GM23338 (cell line): ENCODE measurements at regions not wholly inside any gene's neighbourhood (a gene's known extent, or its start where the extent isn't known, plus 50 kb on each side); places are given as distances from the start of the nearest gene placed in this dataset.

Experiments used
- ATAC-seq: fragments of 200-7000 bp; cut with Tn5 transposase; 3 replicates; pipeline ENCODE4 v1.9.1; 2020
- DNase-seq: peaks from one replicate; pipeline ENCODE4 v3.0.0-alpha.2; 2015; ENCODE audit warnings: low spot score
- H2AFZ ChIP-seq: fragments of 200-600 bp; sonication (generic); 2 replicates; pipeline ENCODE4 v1.8.0; 2016; ENCODE audit warnings: antibody characterized with exemption, mild to moderate bottlenecking, moderate library complexity
- H3F3A ChIP-seq: fragments of 200-600 bp; sonication (generic); replicated peaks from 2 replicates; pipeline ENCODE4 v1.8.0; 2017; ENCODE audit warnings: antibody characterized with exemption, mixed run types, low read depth
- H3K27ac ChIP-seq: fragments of 200-600 bp; sonication (generic); 2 replicates; pipeline ENCODE4 v1.6.1; 2016; ENCODE audit warnings: low read depth
- H3K27me3 ChIP-seq: fragments of 200-600 bp; sonication (generic); 2 replicates; pipeline ENCODE4 v1.8.0; 2016; ENCODE audit warnings: mild to moderate bottlenecking, mixed run types, moderate library complexity; ENCODE audit not compliant: insufficient read depth
- H3K36me3 ChIP-seq: fragments of 200-600 bp; sonication (generic); 2 replicates; pipeline ENCODE4 v1.8.0; 2016; ENCODE audit warnings: mild to moderate bottlenecking; ENCODE audit not compliant: insufficient read depth
- H3K4me1 ChIP-seq: fragments of 200-600 bp; sonication (generic); 2 replicates; pipeline ENCODE4 v1.8.0; 2016; ENCODE audit warnings: mild to moderate bottlenecking, moderate library complexity; ENCODE audit not compliant: insufficient read depth
- H3K4me2 ChIP-seq: fragments of 200-600 bp; sonication (generic); 2 replicates; pipeline ENCODE4 v1.7.1; 2017; ENCODE audit warnings: mixed run types
- H3K4me3 ChIP-seq: fragments of 200-600 bp; sonication (generic); 2 replicates; pipeline ENCODE4 v1.6.1; 2016; ENCODE audit warnings: mixed run types
- H3K79me2 ChIP-seq: fragments of 200-600 bp; sonication (generic); replicated peaks from 2 replicates; pipeline ENCODE4 v1.8.0; 2017; ENCODE audit warnings: mild to moderate bottlenecking; ENCODE audit not compliant: insufficient read depth
- H3K9me2 ChIP-seq: fragments of 200-600 bp; sonication (generic); 2 replicates; pipeline ENCODE4 v1.8.0; 2017; ENCODE audit not compliant: insufficient read depth
- H4K20me1 ChIP-seq: fragments of 200-600 bp; sonication (generic); replicated peaks from 2 replicates; pipeline ENCODE4 v1.8.0; 2017; ENCODE audit warnings: mild to moderate bottlenecking; ENCODE audit not compliant: insufficient read depth
- H3K27ac Mint-ChIP-seq: 2 replicates; pipeline ENCODE4 v1.8.0; 2020; ENCODE audit warnings: inconsistent platforms, mild to moderate bottlenecking, moderate library complexity, mixed read lengths
- H3K27me3 Mint-ChIP-seq: 3 replicates; pipeline ENCODE4 v1.8.0; 2022; ENCODE audit warnings: low read depth, mild to moderate bottlenecking, moderate library complexity, mixed read lengths, inconsistent platforms; ENCODE audit not compliant: insufficient read depth, poor library complexity
- H3K36me3 Mint-ChIP-seq: 3 replicates; pipeline ENCODE4 v1.8.0; 2021; ENCODE audit warnings: low read depth, mild to moderate bottlenecking, inconsistent platforms, moderate library complexity, mixed read lengths
- H3K4me1 Mint-ChIP-seq: 3 replicates; pipeline ENCODE4 v1.8.0; 2020; ENCODE audit warnings: mild to moderate bottlenecking, inconsistent platforms, mixed read lengths
- H3K4me3 Mint-ChIP-seq: 3 replicates; pipeline ENCODE4 v1.8.0; 2021; ENCODE audit warnings: moderate library complexity, mild to moderate bottlenecking, inconsistent platforms, mixed read lengths
- H3K9me3 Mint-ChIP-seq: 3 replicates; pipeline ENCODE4 v1.8.0; 2020; ENCODE audit warnings: moderate library complexity, mild to moderate bottlenecking, inconsistent platforms, mixed read lengths
- CREB1 ChIP-seq: fragments of 250-450 bp; sonication (Bioruptor Pico); IDR thresholded peaks from 2 replicates; pipeline ENCODE4 v1.5.0; 2020; ENCODE audit warnings: low read depth, mild to moderate bottlenecking, moderate library complexity
- EZH2 ChIP-seq: fragments of 200-600 bp; sonication (generic); IDR thresholded peaks from one replicate; pipeline ENCODE4 v1.8.0; 2017; ENCODE audit warnings: antibody characterized with exemption, mild to moderate bottlenecking, low read depth; ENCODE audit not compliant: unreplicated experiment
- EZH2phosphoT487 ChIP-seq: fragments of 200-600 bp; sonication (generic); IDR thresholded peaks from one replicate; pipeline ENCODE4 v1.8.1; 2018; ENCODE audit warnings: antibody characterized with exemption; ENCODE audit not compliant: unreplicated experiment
- NANOG ChIP-seq: IDR thresholded peaks from 2 replicates; pipeline ENCODE4 v1.6.1; 2016; ENCODE audit warnings: antibody characterized with exemption, borderline replicate concordance
- POLR2AphosphoS5 ChIP-seq: IDR thresholded peaks from 2 replicates; pipeline ENCODE4 v1.6.1; 2016; ENCODE audit warnings: antibody characterized with exemption, low read depth
- STAT1 ChIP-seq: IDR thresholded peaks from one replicate; pipeline ENCODE4 v1.6.1; 2016; ENCODE audit warnings: antibody characterized with exemption; ENCODE audit not compliant: unreplicated experiment
- ZNF114 ChIP-seq: fragments of 250-450 bp; sonication (Bioruptor Pico); IDR thresholded peaks from 2 replicates; pipeline ENCODE4 v1.5.0; 2020; ENCODE audit warnings: mild to moderate bottlenecking, moderate library complexity
- ZNF331 ChIP-seq: fragments of 250-450 bp; sonication (Bioruptor Pico); IDR thresholded peaks from 2 replicates; pipeline ENCODE4 v1.5.0; 2020; ENCODE audit warnings: low read depth, mild to moderate bottlenecking, moderate library complexity
- TF ChIP-seq, protein P1 (sequence below): IDR thresholded peaks from one replicate; pipeline ENCODE4 v1.6.1; 2018; ENCODE audit warnings: antibody characterized with exemption; ENCODE audit not compliant: unreplicated experiment
- TF ChIP-seq, protein P2 (sequence below): IDR thresholded peaks from 2 replicates; pipeline ENCODE4 v1.6.1; 2016; ENCODE audit warnings: antibody characterized with exemption
- TF ChIP-seq, protein P3 (sequence below), 2 experiments: fragments of 200-600 bp in 1 of 2; sonication (generic) in 1 of 2; conservative IDR thresholded peaks; 2 replicates each; pipeline versions ENCODE4 v1.5.1 to v1.6.1; 2016 to 2017; ENCODE audit warnings: antibody characterized with exemption in 2 of 2, low read depth in 2 of 2, mild to moderate bottlenecking in 2 of 2, moderate library complexity in 1 of 2
- TF ChIP-seq, protein P4 (sequence below): fragments of 250-450 bp; sonication (Bioruptor Pico); IDR thresholded peaks from 2 replicates; pipeline ENCODE4 v1.5.0; 2020; ENCODE audit warnings: mild to moderate bottlenecking, moderate library complexity

DNA sequence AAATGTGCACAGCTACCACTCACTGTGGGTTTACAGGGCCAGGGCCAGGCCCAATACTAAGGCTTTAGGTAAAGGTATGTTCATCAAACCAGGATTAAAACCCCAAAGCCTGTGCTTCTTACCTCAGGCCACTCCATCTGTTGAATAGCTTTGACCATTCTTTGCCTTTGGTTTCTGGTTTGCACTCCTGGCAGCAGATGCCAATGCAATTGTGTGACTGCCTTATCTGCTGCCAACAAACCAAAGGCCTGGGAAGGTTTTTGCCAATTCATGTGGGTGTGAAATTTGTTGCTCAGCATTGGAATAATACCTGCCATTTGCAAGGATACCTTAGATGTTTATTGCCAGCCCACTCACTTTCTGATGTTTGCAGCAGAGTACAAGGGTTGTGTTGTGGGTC lies 221.6 kb downstream of the C12orf75 start (continued):
- TF ChIP-seq ZNF331 (CRISPR knock-in tag) = no peak
- no peak for TF ChIP-seq CREB1 (CRISPR knock-in tag)
- TF ChIP-seq STAT1 = no peak
- TF ChIP-seq NANOG = no peak
- TF ChIP-seq, protein P1, sequence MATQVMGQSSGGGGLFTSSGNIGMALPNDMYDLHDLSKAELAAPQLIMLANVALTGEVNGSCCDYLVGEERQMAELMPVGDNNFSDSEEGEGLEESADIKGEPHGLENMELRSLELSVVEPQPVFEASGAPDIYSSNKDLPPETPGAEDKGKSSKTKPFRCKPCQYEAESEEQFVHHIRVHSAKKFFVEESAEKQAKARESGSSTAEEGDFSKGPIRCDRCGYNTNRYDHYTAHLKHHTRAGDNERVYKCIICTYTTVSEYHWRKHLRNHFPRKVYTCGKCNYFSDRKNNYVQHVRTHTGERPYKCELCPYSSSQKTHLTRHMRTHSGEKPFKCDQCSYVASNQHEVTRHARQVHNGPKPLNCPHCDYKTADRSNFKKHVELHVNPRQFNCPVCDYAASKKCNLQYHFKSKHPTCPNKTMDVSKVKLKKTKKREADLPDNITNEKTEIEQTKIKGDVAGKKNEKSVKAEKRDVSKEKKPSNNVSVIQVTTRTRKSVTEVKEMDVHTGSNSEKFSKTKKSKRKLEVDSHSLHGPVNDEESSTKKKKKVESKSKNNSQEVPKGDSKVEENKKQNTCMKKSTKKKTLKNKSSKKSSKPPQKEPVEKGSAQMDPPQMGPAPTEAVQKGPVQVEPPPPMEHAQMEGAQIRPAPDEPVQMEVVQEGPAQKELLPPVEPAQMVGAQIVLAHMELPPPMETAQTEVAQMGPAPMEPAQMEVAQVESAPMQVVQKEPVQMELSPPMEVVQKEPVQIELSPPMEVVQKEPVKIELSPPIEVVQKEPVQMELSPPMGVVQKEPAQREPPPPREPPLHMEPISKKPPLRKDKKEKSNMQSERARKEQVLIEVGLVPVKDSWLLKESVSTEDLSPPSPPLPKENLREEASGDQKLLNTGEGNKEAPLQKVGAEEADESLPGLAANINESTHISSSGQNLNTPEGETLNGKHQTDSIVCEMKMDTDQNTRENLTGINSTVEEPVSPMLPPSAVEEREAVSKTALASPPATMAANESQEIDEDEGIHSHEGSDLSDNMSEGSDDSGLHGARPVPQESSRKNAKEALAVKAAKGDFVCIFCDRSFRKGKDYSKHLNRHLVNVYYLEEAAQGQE = no peak
- no peak for TF ChIP-seq EZH2phosphoT487
- TF ChIP-seq POLR2AphosphoS5 = no peak

DNA sequence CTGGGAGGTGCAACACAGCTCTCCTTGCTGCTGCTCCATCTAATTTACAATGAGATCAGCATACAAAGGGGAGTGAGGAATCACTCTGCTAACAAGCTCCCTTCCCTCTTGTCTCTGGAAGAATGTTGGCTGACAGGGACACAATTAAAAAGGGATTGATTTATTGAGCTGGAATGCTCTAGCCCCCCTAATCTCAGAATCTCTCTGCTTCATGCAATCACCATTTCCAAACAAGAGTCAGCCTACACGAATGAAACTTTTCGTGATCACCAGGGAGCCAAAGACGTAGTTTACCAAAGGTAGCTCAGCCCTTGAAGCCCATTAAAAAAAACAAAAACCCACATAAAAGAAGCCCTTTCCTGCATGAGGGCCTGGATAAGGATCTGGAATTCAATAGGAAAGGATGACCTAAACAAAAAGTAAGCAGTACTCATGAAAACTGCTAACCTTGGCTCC lies 223.8 kb downstream of the C12orf75 start:
- no peak overlapping the region for H3K27ac Mint-ChIP-seq
- H3K27ac ChIP-seq = no peak overlapping the region
- TF ChIP-seq, protein P2, sequence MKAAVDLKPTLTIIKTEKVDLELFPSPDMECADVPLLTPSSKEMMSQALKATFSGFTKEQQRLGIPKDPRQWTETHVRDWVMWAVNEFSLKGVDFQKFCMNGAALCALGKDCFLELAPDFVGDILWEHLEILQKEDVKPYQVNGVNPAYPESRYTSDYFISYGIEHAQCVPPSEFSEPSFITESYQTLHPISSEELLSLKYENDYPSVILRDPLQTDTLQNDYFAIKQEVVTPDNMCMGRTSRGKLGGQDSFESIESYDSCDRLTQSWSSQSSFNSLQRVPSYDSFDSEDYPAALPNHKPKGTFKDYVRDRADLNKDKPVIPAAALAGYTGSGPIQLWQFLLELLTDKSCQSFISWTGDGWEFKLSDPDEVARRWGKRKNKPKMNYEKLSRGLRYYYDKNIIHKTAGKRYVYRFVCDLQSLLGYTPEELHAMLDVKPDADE = no peak
- TF ChIP-seq NANOG (no peak), CREB1 (CRISPR knock-in tag) (no peak), ZNF331 (CRISPR knock-in tag) (no peak), ZNF114 (no peak), EZH2phosphoT487 (no peak), EZH2 (no peak), POLR2AphosphoS5 (no peak), STAT1 (no peak)
- TF ChIP-seq, protein P3, sequence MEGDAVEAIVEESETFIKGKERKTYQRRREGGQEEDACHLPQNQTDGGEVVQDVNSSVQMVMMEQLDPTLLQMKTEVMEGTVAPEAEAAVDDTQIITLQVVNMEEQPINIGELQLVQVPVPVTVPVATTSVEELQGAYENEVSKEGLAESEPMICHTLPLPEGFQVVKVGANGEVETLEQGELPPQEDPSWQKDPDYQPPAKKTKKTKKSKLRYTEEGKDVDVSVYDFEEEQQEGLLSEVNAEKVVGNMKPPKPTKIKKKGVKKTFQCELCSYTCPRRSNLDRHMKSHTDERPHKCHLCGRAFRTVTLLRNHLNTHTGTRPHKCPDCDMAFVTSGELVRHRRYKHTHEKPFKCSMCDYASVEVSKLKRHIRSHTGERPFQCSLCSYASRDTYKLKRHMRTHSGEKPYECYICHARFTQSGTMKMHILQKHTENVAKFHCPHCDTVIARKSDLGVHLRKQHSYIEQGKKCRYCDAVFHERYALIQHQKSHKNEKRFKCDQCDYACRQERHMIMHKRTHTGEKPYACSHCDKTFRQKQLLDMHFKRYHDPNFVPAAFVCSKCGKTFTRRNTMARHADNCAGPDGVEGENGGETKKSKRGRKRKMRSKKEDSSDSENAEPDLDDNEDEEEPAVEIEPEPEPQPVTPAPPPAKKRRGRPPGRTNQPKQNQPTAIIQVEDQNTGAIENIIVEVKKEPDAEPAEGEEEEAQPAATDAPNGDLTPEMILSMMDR (conservative IDR thresholded peaks at IDR 0.05; ENCODE audit: low read depth in 2 of 2) = no peak
- TF ChIP-seq, protein P4, sequence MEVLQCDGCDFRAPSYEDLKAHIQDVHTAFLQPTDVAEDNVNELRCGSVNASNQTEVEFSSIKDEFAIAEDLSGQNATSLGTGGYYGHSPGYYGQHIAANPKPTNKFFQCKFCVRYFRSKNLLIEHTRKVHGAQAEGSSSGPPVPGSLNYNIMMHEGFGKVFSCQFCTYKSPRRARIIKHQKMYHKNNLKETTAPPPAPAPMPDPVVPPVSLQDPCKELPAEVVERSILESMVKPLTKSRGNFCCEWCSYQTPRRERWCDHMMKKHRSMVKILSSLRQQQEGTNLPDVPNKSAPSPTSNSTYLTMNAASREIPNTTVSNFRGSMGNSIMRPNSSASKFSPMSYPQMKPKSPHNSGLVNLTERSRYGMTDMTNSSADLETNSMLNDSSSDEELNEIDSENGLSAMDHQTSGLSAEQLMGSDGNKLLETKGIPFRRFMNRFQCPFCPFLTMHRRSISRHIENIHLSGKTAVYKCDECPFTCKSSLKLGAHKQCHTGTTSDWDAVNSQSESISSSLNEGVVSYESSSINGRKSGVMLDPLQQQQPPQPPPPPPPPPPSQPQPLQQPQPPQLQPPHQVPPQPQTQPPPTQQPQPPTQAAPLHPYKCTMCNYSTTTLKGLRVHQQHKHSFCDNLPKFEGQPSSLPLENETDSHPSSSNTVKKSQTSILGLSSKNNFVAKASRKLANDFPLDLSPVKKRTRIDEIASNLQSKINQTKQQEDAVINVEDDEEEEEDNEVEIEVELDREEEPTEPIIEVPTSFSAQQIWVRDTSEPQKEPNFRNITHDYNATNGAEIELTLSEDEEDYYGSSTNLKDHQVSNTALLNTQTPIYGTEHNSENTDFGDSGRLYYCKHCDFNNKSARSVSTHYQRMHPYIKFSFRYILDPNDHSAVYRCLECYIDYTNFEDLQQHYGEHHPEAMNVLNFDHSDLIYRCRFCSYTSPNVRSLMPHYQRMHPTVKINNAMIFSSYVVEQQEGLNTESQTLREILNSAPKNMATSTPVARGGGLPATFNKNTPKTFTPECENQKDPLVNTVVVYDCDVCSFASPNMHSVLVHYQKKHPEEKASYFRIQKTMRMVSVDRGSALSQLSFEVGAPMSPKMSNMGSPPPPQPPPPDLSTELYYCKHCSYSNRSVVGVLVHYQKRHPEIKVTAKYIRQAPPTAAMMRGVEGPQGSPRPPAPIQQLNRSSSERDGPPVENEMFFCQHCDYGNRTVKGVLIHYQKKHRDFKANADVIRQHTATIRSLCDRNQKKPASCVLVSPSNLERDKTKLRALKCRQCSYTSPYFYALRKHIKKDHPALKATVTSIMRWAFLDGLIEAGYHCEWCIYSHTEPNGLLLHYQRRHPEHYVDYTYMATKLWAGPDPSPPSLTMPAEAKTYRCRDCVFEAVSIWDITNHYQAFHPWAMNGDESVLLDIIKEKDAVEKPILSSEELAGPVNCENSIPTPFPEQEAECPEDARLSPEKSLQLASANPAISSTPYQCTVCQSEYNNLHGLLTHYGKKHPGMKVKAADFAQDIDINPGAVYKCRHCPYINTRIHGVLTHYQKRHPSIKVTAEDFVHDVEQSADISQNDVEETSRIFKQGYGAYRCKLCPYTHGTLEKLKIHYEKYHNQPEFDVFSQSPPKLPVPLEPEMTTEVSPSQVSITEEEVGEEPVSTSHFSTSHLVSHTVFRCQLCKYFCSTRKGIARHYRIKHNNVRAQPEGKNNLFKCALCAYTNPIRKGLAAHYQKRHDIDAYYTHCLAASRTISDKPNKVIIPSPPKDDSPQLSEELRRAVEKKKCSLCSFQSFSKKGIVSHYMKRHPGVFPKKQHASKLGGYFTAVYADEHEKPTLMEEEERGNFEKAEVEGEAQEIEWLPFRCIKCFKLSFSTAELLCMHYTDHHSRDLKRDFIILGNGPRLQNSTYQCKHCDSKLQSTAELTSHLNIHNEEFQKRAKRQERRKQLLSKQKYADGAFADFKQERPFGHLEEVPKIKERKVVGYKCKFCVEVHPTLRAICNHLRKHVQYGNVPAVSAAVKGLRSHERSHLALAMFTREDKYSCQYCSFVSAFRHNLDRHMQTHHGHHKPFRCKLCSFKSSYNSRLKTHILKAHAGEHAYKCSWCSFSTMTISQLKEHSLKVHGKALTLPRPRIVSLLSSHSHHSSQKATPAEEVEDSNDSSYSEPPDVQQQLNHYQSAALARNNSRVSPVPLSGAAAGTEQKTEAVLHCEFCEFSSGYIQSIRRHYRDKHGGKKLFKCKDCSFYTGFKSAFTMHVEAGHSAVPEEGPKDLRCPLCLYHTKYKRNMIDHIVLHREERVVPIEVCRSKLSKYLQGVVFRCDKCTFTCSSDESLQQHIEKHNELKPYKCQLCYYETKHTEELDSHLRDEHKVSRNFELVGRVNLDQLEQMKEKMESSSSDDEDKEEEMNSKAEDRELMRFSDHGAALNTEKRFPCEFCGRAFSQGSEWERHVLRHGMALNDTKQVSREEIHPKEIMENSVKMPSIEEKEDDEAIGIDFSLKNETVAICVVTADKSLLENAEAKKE = no peak

More for the DNA sequence above, 223.8 kb downstream of the C12orf75 start:
- no peaks in the 10 kb centered on the region for H3K36me3 Mint-ChIP-seq
- H3K4me3 Mint-ChIP-seq = no peak overlapping the region
- no peaks in the 10 kb centered on the region for H3K27me3 ChIP-seq
- H3K79me2 ChIP-seq = no peaks in the 10 kb centered on the region
- H3K27me3 Mint-ChIP-seq = no peaks in the 10 kb centered on the region
- no peaks in the 10 kb centered on the region for H3K36me3 ChIP-seq
- ATAC-seq (peak; percentile 82), DNase-seq (peak; percentile 4)
- H2AFZ ChIP-seq = peak overlapping the region; percentile 57
- peaks cover 12% of the 10 kb centered on the region for H3K4me1 Mint-ChIP-seq
- H3K4me1 ChIP-seq = no peaks in the 10 kb centered on the region
- H3F3A ChIP-seq = no peaks in the 10 kb centered on the region
- 0 out of 2 replicates have a peak overlapping the region, but pooled peaks have one; percentile 52 for H3K4me2 ChIP-seq
- H4K20me1 ChIP-seq = no peaks in the 10 kb centered on the region
- H3K9me3 Mint-ChIP-seq = no peaks in the 10 kb centered on the region
- no peaks in the 10 kb centered on the region for H3K9me2 ChIP-seq
- no peak overlapping the region for H3K4me3 ChIP-seq
